Neural cell (in vitro differentiated cells): ENCODE measurements at regions not wholly inside any gene's neighbourhood (a gene's known extent, or its start where the extent isn't known, plus 50 kb on each side); places are given as distances from the start of the nearest gene placed in this dataset.

Experiments used
- EP300 ChIP-seq: fragments of 450-650 bp; conservative IDR thresholded peaks from 2 replicates; pipeline ENCODE4 v1.6.1; 2014; ENCODE audit warnings: antibody characterized with exemption, mild to moderate bottlenecking, moderate library complexity; ENCODE audit not compliant: poor library complexity, severe bottlenecking
- EZH2 ChIP-seq: fragments of 200-600, 300-800 bp; shearing (Covaris generic), sonication (generic); IDR thresholded peaks from 2 replicates; pipeline ENCODE4 v1.6.1; 2014; ENCODE audit warnings: antibody characterized with exemption, low read length, borderline replicate concordance, mild to moderate bottlenecking; ENCODE audit not compliant: insufficient read depth, poor library complexity, severe bottlenecking
- MXI1 ChIP-seq: fragments of 450-650 bp; conservative IDR thresholded peaks from 2 replicates; pipeline ENCODE4 v1.6.1; 2014; ENCODE audit warnings: antibody characterized with exemption, mild to moderate bottlenecking; ENCODE audit not compliant: poor library complexity, severe bottlenecking
- POLR2AphosphoS5 ChIP-seq: IDR thresholded peaks from 2 replicates; pipeline ENCODE4 v1.6.1; 2012
- RAD21 ChIP-seq: fragments of 450-650 bp; conservative IDR thresholded peaks from 2 replicates; pipeline ENCODE4 v1.6.1; 2014; ENCODE audit warnings: antibody characterized with exemption, mild to moderate bottlenecking, moderate library complexity
- SMC3 ChIP-seq: fragments of 450-650 bp; conservative IDR thresholded peaks from 2 replicates; pipeline ENCODE4 v1.6.1; 2014; ENCODE audit warnings: antibody characterized with exemption, mild to moderate bottlenecking, moderate library complexity; ENCODE audit not compliant: poor library complexity
- TAF1 ChIP-seq: IDR thresholded peaks from 2 replicates; pipeline ENCODE4 v1.6.1; 2012; ENCODE audit warnings: low read depth
- TF ChIP-seq, protein P1 (sequence below): fragments of 450-650 bp; IDR thresholded peaks from 2 replicates; pipeline ENCODE4 v1.5.1; 2014; ENCODE audit warnings: antibody characterized with exemption, mild to moderate bottlenecking, moderate library complexity; ENCODE audit not compliant: poor library complexity, severe bottlenecking
- TF ChIP-seq, protein P2 (sequence below): IDR thresholded peaks from 2 replicates; pipeline ENCODE4 v1.6.1; 2012; ENCODE audit warnings: borderline replicate concordance

- TF ChIP-seq, protein P1, sequence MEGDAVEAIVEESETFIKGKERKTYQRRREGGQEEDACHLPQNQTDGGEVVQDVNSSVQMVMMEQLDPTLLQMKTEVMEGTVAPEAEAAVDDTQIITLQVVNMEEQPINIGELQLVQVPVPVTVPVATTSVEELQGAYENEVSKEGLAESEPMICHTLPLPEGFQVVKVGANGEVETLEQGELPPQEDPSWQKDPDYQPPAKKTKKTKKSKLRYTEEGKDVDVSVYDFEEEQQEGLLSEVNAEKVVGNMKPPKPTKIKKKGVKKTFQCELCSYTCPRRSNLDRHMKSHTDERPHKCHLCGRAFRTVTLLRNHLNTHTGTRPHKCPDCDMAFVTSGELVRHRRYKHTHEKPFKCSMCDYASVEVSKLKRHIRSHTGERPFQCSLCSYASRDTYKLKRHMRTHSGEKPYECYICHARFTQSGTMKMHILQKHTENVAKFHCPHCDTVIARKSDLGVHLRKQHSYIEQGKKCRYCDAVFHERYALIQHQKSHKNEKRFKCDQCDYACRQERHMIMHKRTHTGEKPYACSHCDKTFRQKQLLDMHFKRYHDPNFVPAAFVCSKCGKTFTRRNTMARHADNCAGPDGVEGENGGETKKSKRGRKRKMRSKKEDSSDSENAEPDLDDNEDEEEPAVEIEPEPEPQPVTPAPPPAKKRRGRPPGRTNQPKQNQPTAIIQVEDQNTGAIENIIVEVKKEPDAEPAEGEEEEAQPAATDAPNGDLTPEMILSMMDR = no peak
- TF ChIP-seq EZH2 = no peak
- no peak for TF ChIP-seq POLR2AphosphoS5
- TF ChIP-seq EP300 = no peak
- TF ChIP-seq SMC3 = no peak
- TF ChIP-seq, protein P2, sequence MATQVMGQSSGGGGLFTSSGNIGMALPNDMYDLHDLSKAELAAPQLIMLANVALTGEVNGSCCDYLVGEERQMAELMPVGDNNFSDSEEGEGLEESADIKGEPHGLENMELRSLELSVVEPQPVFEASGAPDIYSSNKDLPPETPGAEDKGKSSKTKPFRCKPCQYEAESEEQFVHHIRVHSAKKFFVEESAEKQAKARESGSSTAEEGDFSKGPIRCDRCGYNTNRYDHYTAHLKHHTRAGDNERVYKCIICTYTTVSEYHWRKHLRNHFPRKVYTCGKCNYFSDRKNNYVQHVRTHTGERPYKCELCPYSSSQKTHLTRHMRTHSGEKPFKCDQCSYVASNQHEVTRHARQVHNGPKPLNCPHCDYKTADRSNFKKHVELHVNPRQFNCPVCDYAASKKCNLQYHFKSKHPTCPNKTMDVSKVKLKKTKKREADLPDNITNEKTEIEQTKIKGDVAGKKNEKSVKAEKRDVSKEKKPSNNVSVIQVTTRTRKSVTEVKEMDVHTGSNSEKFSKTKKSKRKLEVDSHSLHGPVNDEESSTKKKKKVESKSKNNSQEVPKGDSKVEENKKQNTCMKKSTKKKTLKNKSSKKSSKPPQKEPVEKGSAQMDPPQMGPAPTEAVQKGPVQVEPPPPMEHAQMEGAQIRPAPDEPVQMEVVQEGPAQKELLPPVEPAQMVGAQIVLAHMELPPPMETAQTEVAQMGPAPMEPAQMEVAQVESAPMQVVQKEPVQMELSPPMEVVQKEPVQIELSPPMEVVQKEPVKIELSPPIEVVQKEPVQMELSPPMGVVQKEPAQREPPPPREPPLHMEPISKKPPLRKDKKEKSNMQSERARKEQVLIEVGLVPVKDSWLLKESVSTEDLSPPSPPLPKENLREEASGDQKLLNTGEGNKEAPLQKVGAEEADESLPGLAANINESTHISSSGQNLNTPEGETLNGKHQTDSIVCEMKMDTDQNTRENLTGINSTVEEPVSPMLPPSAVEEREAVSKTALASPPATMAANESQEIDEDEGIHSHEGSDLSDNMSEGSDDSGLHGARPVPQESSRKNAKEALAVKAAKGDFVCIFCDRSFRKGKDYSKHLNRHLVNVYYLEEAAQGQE = no peak
- no peak for TF ChIP-seq TAF1
- no peak for TF ChIP-seq MXI1
- TF ChIP-seq RAD21 = no peak
Observed at GRCh38 chr3:171915275-171915674, 72.1 kb downstream of the TMEM212 start.
